Loucy (cell line): ENCODE measurements at regions not wholly inside any gene's neighbourhood (a gene's known extent, or its start where the extent isn't known, plus 50 kb on each side); places are given as distances from the start of the nearest gene placed in this dataset.

ENCODE experiments used
- H2AFZ ChIP-seq: fragments of 200-600 bp; sonication (generic); 2 replicates; pipeline ENCODE4 v1.6.0; 2016; ENCODE audit warnings: antibody characterized with exemption, mild to moderate bottlenecking, low read length, moderate library complexity
- H3F3A ChIP-seq: fragments of 200-600 bp; 2 replicates; pipeline ENCODE4 v1.6.0; 2016; ENCODE audit warnings: antibody characterized with exemption, low read depth, mild to moderate bottlenecking
- H3K27me3 ChIP-seq: fragments of 200-600 bp; sonication (generic); 2 replicates; pipeline ENCODE4 v1.6.1; 2014; ENCODE audit warnings: low read length, mild to moderate bottlenecking; ENCODE audit not compliant: insufficient read depth, poor library complexity, severe bottlenecking
- H3K36me3 ChIP-seq: fragments of 200-600 bp; sonication (generic); 2 replicates; pipeline ENCODE4 v1.6.1; 2016; ENCODE audit warnings: low read length; ENCODE audit not compliant: insufficient read depth
- H3K4me1 ChIP-seq: fragments of 200-600 bp; sonication (generic); 2 replicates; pipeline ENCODE4 v1.5.1; 2014; ENCODE audit warnings: low read length, mild to moderate bottlenecking; ENCODE audit not compliant: insufficient read depth, poor library complexity, severe bottlenecking
- H3K4me2 ChIP-seq: fragments of 200-600 bp; sonication (generic); 2 replicates; pipeline ENCODE4 v1.6.0; 2014; ENCODE audit warnings: antibody characterized with exemption, low read length, low read depth, mild to moderate bottlenecking; ENCODE audit not compliant: poor library complexity, severe bottlenecking
- H3K4me3 ChIP-seq: fragments of 200-600 bp; sonication (generic); 2 replicates; pipeline ENCODE4 v1.5.1; 2014; ENCODE audit warnings: low read length, mild to moderate bottlenecking, mixed read lengths; ENCODE audit not compliant: poor library complexity, severe bottlenecking
- H3K79me2 ChIP-seq: fragments of 200-600 bp; sonication (generic); 2 replicates; pipeline ENCODE4 v1.6.1; 2014; ENCODE audit warnings: low read length; ENCODE audit not compliant: insufficient read depth
- H3K9ac ChIP-seq: fragments of 200-600 bp; sonication (generic); 2 replicates; pipeline ENCODE4 v1.6.0; 2014; ENCODE audit warnings: mild to moderate bottlenecking, low read depth, low read length, moderate library complexity; ENCODE audit not compliant: poor library complexity, severe bottlenecking
- H3K9me2 ChIP-seq: fragments of 200-600 bp; sonication (generic); replicated peaks from 2 replicates; pipeline ENCODE4 v1.6.1; 2016; ENCODE audit warnings: low read depth, low read length, mixed read lengths
- H3K9me3 ChIP-seq: fragments of 200-600 bp; sonication (generic); 2 replicates; pipeline ENCODE4 v1.6.1; 2014; ENCODE audit warnings: mild to moderate bottlenecking, antibody characterized with exemption, low read length, low read depth; ENCODE audit not compliant: insufficient read depth
- H4K20me1 ChIP-seq: fragments of 200-600 bp; sonication (generic); 2 replicates; pipeline ENCODE4 v1.6.0; 2014; ENCODE audit warnings: antibody characterized with exemption, low read length, mild to moderate bottlenecking; ENCODE audit not compliant: insufficient read depth, poor library complexity, severe bottlenecking
- EZH2phosphoT487 ChIP-seq: fragments of 200-600 bp; IDR thresholded peaks from 2 replicates; pipeline ENCODE4 v1.6.1; 2018; ENCODE audit warnings: antibody characterized with exemption, mild to moderate bottlenecking, moderate library complexity, borderline replicate concordance
- TF ChIP-seq, protein P1 (sequence below): fragments of 200-600 bp; sonication (generic); conservative IDR thresholded peaks from 2 replicates; pipeline ENCODE4 v1.5.1; 2014; ENCODE audit warnings: mild to moderate bottlenecking, antibody characterized with exemption, low read length

DNA sequence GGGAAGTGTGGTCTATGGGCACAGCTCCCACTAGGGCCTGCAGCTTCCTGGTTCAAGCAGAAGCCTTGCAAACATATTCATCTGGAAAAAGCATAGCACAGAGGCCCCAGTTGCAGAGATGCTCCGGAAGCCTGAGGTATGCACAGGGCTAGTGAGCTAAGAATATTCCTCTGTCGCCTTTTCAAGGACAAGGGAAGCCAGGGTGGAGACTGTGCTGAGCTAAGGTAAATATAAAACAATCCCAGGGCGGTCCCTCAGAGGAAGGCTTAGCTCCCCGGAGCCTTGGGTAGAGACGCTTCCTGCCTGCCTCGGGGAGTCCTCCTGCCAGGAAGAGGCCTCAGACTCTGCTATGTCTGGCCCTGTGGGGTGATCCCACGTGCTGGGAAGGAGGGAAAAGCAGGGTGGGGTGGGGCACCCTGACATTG lies 134.8 kb upstream of the FOXA2 start:
- H3K36me3 ChIP-seq: no peaks in the 10 kb centered on the region
- H3K4me2 ChIP-seq: no peak overlapping the region
- no peaks in the 10 kb centered on the region for H3F3A ChIP-seq
- H3K4me1 ChIP-seq: no peaks in the 10 kb centered on the region
- H3K9me3 ChIP-seq: no peaks in the 10 kb centered on the region
- H3K9me2 ChIP-seq: no peaks in the 10 kb centered on the region
- H3K79me2 ChIP-seq: no peaks in the 10 kb centered on the region
- H2AFZ ChIP-seq: no peak overlapping the region
- H3K9ac ChIP-seq: no peak overlapping the region
- no peak for TF ChIP-seq EZH2phosphoT487
- TF ChIP-seq, protein P1, sequence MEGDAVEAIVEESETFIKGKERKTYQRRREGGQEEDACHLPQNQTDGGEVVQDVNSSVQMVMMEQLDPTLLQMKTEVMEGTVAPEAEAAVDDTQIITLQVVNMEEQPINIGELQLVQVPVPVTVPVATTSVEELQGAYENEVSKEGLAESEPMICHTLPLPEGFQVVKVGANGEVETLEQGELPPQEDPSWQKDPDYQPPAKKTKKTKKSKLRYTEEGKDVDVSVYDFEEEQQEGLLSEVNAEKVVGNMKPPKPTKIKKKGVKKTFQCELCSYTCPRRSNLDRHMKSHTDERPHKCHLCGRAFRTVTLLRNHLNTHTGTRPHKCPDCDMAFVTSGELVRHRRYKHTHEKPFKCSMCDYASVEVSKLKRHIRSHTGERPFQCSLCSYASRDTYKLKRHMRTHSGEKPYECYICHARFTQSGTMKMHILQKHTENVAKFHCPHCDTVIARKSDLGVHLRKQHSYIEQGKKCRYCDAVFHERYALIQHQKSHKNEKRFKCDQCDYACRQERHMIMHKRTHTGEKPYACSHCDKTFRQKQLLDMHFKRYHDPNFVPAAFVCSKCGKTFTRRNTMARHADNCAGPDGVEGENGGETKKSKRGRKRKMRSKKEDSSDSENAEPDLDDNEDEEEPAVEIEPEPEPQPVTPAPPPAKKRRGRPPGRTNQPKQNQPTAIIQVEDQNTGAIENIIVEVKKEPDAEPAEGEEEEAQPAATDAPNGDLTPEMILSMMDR: no peak
- no peaks in the 10 kb centered on the region for H4K20me1 ChIP-seq
- no peaks in the 10 kb centered on the region for H3K27me3 ChIP-seq
- H3K4me3 ChIP-seq: no peak overlapping the region

- no peak overlapping the region for H2AFZ ChIP-seq
- H3K79me2 ChIP-seq: no peaks in the 10 kb centered on the region
- H3F3A ChIP-seq: no peaks in the 10 kb centered on the region
- H3K4me2 ChIP-seq: no peak overlapping the region
- no peak overlapping the region for H3K4me3 ChIP-seq
- H3K9me3 ChIP-seq: no peaks in the 10 kb centered on the region
- no peaks in the 10 kb centered on the region for H4K20me1 ChIP-seq
- no peaks in the 10 kb centered on the region for H3K4me1 ChIP-seq
- no peaks in the 10 kb centered on the region for H3K36me3 ChIP-seq
- H3K9ac ChIP-seq: no peak overlapping the region
- H3K27me3 ChIP-seq: no peaks in the 10 kb centered on the region
- no peaks in the 10 kb centered on the region for H3K9me2 ChIP-seq
- TF ChIP-seq, protein P1: no peak
- TF ChIP-seq EZH2phosphoT487: no peak
Measured at GRCh38 chr20:22720206-22720605, 135.8 kb upstream of the FOXA2 start.

GRCh38 chr20:22722811-22723210 lies 138.4 kb upstream of the FOXA2 start:
- Histone ChIP-seq H4K20me1 (no peaks in the 10 kb centered on the region), H3K4me2 (no peak overlapping the region), H3K79me2 (no peaks in the 10 kb centered on the region), H3K36me3 (no peaks in the 10 kb centered on the region), H3K9me3 (no peaks in the 10 kb centered on the region), H3K27me3 (no peaks in the 10 kb centered on the region), H3K9ac (no peak overlapping the region), H3F3A (no peaks in the 10 kb centered on the region), H3K4me1 (no peaks in the 10 kb centered on the region), H3K4me3 (no peak overlapping the region), H3K9me2 (no peaks in the 10 kb centered on the region), H2AFZ (no peak overlapping the region)
- TF ChIP-seq EZH2phosphoT487: no peak
- TF ChIP-seq, protein P1: no peak
